Activated CD8-positive, alpha-beta memory T cell treated with anti-CD3 and anti-CD28 coated beads for 48 hours (primary cell): ENCODE measurements at regions not wholly inside any gene's neighbourhood (a gene's known extent, or its start where the extent isn't known, plus 50 kb on each side); places are given as distances from the start of the nearest gene placed in this dataset.

Experiments used
- DNase-seq, 3 experiments: peaks; one replicate each; pipeline ENCODE4 v3.0.0-alpha.2; 2020; ENCODE audit warnings: low read depth in 2 of 3, low spot score in 2 of 3

GRCh38 chr3:110727056-110727455, 344.6 kb upstream of the NECTIN3 start:
- DNase-seq = no peak

GRCh38 chr3:110731148-110731547, 340.5 kb upstream of the NECTIN3 start:
- DNase-seq = no peak

GRCh38 chr3:110732420-110732819, 339.2 kb upstream of the NECTIN3 start:
- DNase-seq = no peak

GRCh38 chr3:110733045-110733444, 338.6 kb upstream of the NECTIN3 start:
- DNase-seq = no peak

- DNase-seq = no peak
Observed at GRCh38 chr3:110734524-110734923, 337.1 kb upstream of the NECTIN3 start.

- DNase-seq = no peak
Observed at GRCh38 chr3:110736332-110736731, 335.3 kb upstream of the NECTIN3 start.

- DNase-seq = no peak
Observed at GRCh38 chr3:110738531-110738930, 333.1 kb upstream of the NECTIN3 start.

GRCh38 chr3:110741891-110742290, 329.7 kb upstream of the NECTIN3 start:
- DNase-seq = no peak

GRCh38 chr3:110743202-110743601, 328.4 kb upstream of the NECTIN3 start:
- no peak for DNase-seq

GRCh38 chr3:110743984-110744383, 327.6 kb upstream of the NECTIN3 start:
- no peak for DNase-seq

- no peak for DNase-seq
Observed at GRCh38 chr3:110744723-110745122, 326.9 kb upstream of the NECTIN3 start.

GRCh38 chr3:110749006-110749405, 322.6 kb upstream of the NECTIN3 start:
- DNase-seq = no peak

GRCh38 chr3:110750201-110750600, 321.4 kb upstream of the NECTIN3 start:
- no peak for DNase-seq

- DNase-seq = no peak
Observed at GRCh38 chr3:110752307-110752706, 319.3 kb upstream of the NECTIN3 start.

- DNase-seq = no peak
Observed at GRCh38 chr3:110753516-110753915, 318.1 kb upstream of the NECTIN3 start.

- DNase-seq = no peak
Observed at GRCh38 chr3:110754212-110754916, 317.3 kb upstream of the NECTIN3 start.

GRCh38 chr3:110755345-110755744, 316.3 kb upstream of the NECTIN3 start:
- DNase-seq = no peak

GRCh38 chr3:110756705-110757104, 314.9 kb upstream of the NECTIN3 start:
- DNase-seq = no peak

GRCh38 chr3:110758208-110758607, 313.4 kb upstream of the NECTIN3 start:
- no peak for DNase-seq

- no peak for DNase-seq
Observed at GRCh38 chr3:110767156-110767555, 304.5 kb upstream of the NECTIN3 start.

- DNase-seq = no peak
Observed at GRCh38 chr3:110767838-110768237, 303.8 kb upstream of the NECTIN3 start.

GRCh38 chr3:110773413-110773954, 298.1 kb upstream of the NECTIN3 start:
- DNase-seq = no peak
